ENCODE measurements at regions not wholly inside any gene's neighbourhood (a gene's known extent, or its start where the extent isn't known, plus 50 kb on each side); places are given as distances from the start of the nearest gene placed in this dataset.

GRCh38 chr1:83673312-83673711, 325.6 kb downstream of the TTLL7 start:
- DNase-seq = no peak

- no peak for DNase-seq
Measured at GRCh38 chr1:83671586-83671985, 327.3 kb downstream of the TTLL7 start.

GRCh38 chr1:83670909-83671565, 327.9 kb downstream of the TTLL7 start:
- no peak for DNase-seq

GRCh38 chr1:83641796-83642443, 357.0 kb downstream of the TTLL7 start:
- peak; percentile 20 for DNase-seq

- peak; percentile 42 for DNase-seq
Measured at GRCh38 chr1:83641206-83641658, 357.7 kb downstream of the TTLL7 start.

GRCh38 chr1:83639785-83640184, 359.1 kb downstream of the TTLL7 start:
- no peak for DNase-seq

- no peak for DNase-seq
Measured at GRCh38 chr1:83637586-83637985, 361.3 kb downstream of the TTLL7 start.

GRCh38 chr1:83637009-83637408, 361.9 kb downstream of the TTLL7 start:
- no peak for DNase-seq

GRCh38 chr1:83632906-83633305, 366.0 kb downstream of the TTLL7 start:
- no peak for DNase-seq

- DNase-seq = no peak
Measured at GRCh38 chr1:83631851-83632250, 367.1 kb downstream of the TTLL7 start.

GRCh38 chr1:83627045-83627444, 371.9 kb downstream of the TTLL7 start:
- no peak for DNase-seq

- DNase-seq = no peak
Measured at GRCh38 chr1:83626603-83627002, 372.3 kb downstream of the TTLL7 start.

- DNase-seq = no peak
Measured at GRCh38 chr1:83625646-83626045, 373.3 kb downstream of the TTLL7 start.

- no peak for DNase-seq
Measured at GRCh38 chr1:83620016-83620415, 378.9 kb downstream of the TTLL7 start.

GRCh38 chr1:83619170-83619896, 379.6 kb downstream of the TTLL7 start:
- DNase-seq = no peak

- no peak for DNase-seq
Measured at GRCh38 chr1:83617883-83618282, 381.0 kb downstream of the TTLL7 start.

- DNase-seq = no peak
Measured at GRCh38 chr1:83615370-83615769, 383.6 kb downstream of the TTLL7 start.

- no peak for DNase-seq
Measured at GRCh38 chr1:83606416-83606955, 392.4 kb downstream of the TTLL7 start.

- no peak for DNase-seq
Measured at GRCh38 chr1:83596331-83596730, 402.6 kb downstream of the TTLL7 start.

GRCh38 chr1:83593073-83593472, 405.9 kb downstream of the TTLL7 start:
- DNase-seq = no peak

GRCh38 chr1:83588140-83588539, 410.8 kb downstream of the TTLL7 start:
- DNase-seq = no peak

GRCh38 chr1:83583351-83584014, 415.4 kb downstream of the TTLL7 start:
- DNase-seq = no peak

All from renal pelvis (tissue), 1 donor.